GM23338 (cell line): ENCODE measurements at regions not wholly inside any gene's neighbourhood (a gene's known extent, or its start where the extent isn't known, plus 50 kb on each side); places are given as distances from the start of the nearest gene placed in this dataset.

Experiments used
- EZH2phosphoT487 ChIP-seq: fragments of 200-600 bp; sonication (generic); IDR thresholded peaks from one replicate; pipeline ENCODE4 v1.8.1; 2018; ENCODE audit warnings: antibody characterized with exemption; ENCODE audit not compliant: unreplicated experiment
- NANOG ChIP-seq: IDR thresholded peaks from 2 replicates; pipeline ENCODE4 v1.6.1; 2016; ENCODE audit warnings: antibody characterized with exemption, borderline replicate concordance
- TF ChIP-seq, protein P1 (sequence below), 2 experiments: fragments of 200-600 bp in 1 of 2; sonication (generic) in 1 of 2; conservative IDR thresholded peaks; 2 replicates each; pipeline versions ENCODE4 v1.5.1 to v1.6.1; 2016 to 2017; ENCODE audit warnings: antibody characterized with exemption in 2 of 2, low read depth in 2 of 2, mild to moderate bottlenecking in 2 of 2, moderate library complexity in 1 of 2
- TF ChIP-seq, protein P2 (sequence below): IDR thresholded peaks from one replicate; pipeline ENCODE4 v1.6.1; 2018; ENCODE audit warnings: antibody characterized with exemption; ENCODE audit not compliant: unreplicated experiment

- TF ChIP-seq, protein P1, sequence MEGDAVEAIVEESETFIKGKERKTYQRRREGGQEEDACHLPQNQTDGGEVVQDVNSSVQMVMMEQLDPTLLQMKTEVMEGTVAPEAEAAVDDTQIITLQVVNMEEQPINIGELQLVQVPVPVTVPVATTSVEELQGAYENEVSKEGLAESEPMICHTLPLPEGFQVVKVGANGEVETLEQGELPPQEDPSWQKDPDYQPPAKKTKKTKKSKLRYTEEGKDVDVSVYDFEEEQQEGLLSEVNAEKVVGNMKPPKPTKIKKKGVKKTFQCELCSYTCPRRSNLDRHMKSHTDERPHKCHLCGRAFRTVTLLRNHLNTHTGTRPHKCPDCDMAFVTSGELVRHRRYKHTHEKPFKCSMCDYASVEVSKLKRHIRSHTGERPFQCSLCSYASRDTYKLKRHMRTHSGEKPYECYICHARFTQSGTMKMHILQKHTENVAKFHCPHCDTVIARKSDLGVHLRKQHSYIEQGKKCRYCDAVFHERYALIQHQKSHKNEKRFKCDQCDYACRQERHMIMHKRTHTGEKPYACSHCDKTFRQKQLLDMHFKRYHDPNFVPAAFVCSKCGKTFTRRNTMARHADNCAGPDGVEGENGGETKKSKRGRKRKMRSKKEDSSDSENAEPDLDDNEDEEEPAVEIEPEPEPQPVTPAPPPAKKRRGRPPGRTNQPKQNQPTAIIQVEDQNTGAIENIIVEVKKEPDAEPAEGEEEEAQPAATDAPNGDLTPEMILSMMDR (conservative IDR thresholded peaks at IDR 0.05; ENCODE audit: low read depth in 2 of 2) = no peak
- TF ChIP-seq NANOG (no peak), EZH2phosphoT487 (no peak)
- TF ChIP-seq, protein P2, sequence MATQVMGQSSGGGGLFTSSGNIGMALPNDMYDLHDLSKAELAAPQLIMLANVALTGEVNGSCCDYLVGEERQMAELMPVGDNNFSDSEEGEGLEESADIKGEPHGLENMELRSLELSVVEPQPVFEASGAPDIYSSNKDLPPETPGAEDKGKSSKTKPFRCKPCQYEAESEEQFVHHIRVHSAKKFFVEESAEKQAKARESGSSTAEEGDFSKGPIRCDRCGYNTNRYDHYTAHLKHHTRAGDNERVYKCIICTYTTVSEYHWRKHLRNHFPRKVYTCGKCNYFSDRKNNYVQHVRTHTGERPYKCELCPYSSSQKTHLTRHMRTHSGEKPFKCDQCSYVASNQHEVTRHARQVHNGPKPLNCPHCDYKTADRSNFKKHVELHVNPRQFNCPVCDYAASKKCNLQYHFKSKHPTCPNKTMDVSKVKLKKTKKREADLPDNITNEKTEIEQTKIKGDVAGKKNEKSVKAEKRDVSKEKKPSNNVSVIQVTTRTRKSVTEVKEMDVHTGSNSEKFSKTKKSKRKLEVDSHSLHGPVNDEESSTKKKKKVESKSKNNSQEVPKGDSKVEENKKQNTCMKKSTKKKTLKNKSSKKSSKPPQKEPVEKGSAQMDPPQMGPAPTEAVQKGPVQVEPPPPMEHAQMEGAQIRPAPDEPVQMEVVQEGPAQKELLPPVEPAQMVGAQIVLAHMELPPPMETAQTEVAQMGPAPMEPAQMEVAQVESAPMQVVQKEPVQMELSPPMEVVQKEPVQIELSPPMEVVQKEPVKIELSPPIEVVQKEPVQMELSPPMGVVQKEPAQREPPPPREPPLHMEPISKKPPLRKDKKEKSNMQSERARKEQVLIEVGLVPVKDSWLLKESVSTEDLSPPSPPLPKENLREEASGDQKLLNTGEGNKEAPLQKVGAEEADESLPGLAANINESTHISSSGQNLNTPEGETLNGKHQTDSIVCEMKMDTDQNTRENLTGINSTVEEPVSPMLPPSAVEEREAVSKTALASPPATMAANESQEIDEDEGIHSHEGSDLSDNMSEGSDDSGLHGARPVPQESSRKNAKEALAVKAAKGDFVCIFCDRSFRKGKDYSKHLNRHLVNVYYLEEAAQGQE = no peak
These were observed 105.4 kb upstream of the MAP4K3 start for GRCh38 chr2:39542523-39542922.
